ENCODE measurements at regions not wholly inside any gene's neighbourhood (a gene's known extent, or its start where the extent isn't known, plus 50 kb on each side); places are given as distances from the start of the nearest gene placed in this dataset.

DNA sequence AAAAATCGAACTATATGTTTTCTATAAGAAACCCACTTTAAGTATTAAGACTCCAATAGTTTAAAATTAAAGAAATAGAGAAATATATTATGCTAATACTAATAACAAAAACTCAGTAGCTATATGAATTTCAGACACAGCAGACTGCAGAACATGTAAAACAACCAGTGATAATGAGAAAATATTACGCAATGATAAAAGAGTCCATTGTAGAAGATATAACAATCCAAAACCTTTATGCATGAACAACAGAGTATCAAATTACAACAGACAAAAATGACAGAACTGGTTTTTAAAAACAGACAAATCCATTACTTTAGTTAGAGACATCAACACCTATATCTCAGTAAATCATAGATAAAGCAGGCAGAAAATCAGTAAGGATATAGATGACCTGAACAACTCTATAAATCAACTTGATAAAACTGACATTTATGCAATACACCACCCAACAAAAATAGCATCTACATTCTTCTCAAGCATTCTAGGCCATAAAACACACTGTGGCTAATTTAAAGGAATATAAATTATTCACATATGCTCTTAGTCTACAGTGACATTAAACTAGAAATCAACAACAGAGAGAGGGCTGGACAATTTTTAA, 669.5 kb upstream of the GHITM start:
- no peak overlapping the region for H3K4me3 ChIP-seq
- no peak overlapping the region for H3K27ac ChIP-seq
- TF ChIP-seq POLR2AphosphoS5 (IDR thresholded peaks at IDR 0.05) (no peak), EP300 (IDR thresholded peaks at IDR 0.05) (no peak), POLR2A (IDR thresholded peaks at IDR 0.05) (no peak)
- TF ChIP-seq, protein P1, sequence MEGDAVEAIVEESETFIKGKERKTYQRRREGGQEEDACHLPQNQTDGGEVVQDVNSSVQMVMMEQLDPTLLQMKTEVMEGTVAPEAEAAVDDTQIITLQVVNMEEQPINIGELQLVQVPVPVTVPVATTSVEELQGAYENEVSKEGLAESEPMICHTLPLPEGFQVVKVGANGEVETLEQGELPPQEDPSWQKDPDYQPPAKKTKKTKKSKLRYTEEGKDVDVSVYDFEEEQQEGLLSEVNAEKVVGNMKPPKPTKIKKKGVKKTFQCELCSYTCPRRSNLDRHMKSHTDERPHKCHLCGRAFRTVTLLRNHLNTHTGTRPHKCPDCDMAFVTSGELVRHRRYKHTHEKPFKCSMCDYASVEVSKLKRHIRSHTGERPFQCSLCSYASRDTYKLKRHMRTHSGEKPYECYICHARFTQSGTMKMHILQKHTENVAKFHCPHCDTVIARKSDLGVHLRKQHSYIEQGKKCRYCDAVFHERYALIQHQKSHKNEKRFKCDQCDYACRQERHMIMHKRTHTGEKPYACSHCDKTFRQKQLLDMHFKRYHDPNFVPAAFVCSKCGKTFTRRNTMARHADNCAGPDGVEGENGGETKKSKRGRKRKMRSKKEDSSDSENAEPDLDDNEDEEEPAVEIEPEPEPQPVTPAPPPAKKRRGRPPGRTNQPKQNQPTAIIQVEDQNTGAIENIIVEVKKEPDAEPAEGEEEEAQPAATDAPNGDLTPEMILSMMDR (IDR thresholded peaks at IDR 0.05) = no peak
- WGBS, 2 donors (ENCODE audit: low coverage in 1 of 2) = 75 to 78% methylated on average over 2 of the region's 2 CpGs
- no peak for ATAC-seq
- H3K4me1 ChIP-seq = no peaks in the 10 kb centered on the region
- H3K9me3 ChIP-seq = peaks cover 0 to 6% (median 0%) of the 10 kb centered on the region in 3 donors
- H3K36me3 ChIP-seq = no peaks in the 10 kb centered on the region
- H3K27me3 ChIP-seq = no peaks in the 10 kb centered on the region

DNA sequence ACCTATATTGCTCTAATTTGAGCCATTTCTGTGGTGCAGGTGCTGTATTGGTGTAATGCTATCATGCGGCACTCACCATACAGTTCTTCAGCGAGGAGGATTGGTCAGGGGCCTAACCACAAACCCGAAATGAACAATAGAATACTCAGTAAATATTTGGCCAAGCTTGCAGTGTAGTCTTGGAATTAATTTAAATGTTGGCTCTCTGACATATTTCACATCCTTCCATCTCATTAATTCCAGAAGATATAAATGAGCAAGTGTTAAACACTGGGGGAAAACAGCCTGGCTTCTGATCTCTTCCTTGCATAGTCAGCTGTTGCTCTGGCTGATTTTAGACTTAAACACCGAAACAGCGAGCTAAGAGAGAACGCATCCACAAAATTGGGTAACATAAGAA, 663.1 kb upstream of the GHITM start:
- TF ChIP-seq, protein P1 (IDR thresholded peaks at IDR 0.05) = no peak
- TF ChIP-seq POLR2AphosphoS5 (IDR thresholded peaks at IDR 0.05) (no peak), EP300 (IDR thresholded peaks at IDR 0.05) (no peak), POLR2A (IDR thresholded peaks at IDR 0.05) (no peak)
- no peaks in the 10 kb centered on the region for H3K9me3 ChIP-seq
- WGBS, 2 donors (ENCODE audit: low coverage in 1 of 2) = 89 to 94% methylated on average over 5 to 6 of the region's 6 CpGs
- no peaks in the 10 kb centered on the region for H3K36me3 ChIP-seq
- no peak overlapping the region for H3K4me3 ChIP-seq
- no peak for ATAC-seq
- H3K27me3 ChIP-seq = no peaks in the 10 kb centered on the region
- H3K4me1 ChIP-seq = no peaks in the 10 kb centered on the region
- H3K27ac ChIP-seq = no peak overlapping the region

DNA sequence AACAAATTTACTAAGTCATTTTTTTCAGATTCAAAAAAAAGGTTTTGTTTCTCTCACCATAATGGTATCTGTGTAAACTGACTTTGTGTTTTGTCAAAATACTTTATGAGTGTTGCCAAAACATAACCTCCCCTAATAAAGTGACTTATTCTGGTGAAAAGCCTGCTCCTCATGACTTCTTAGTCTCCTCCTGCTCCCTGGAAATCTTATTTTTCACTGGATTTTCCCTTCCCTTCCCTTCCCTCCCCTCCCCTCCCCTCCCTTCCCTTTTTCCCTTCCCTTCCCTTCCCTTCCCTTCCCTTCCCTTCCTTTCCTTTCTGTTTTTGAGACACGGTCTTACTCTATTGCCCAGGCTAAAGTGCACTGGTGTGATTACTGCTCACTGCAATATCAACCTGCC, 650.1 kb upstream of the GHITM start:
- H3K36me3 ChIP-seq = no peaks in the 10 kb centered on the region
- WGBS, 2 donors (ENCODE audit: low coverage in 1 of 2) = 60% methylated on average over 1 of the region's 1 CpG; no CpG with 5 or more reads in 1 of the 2 donors

DNA sequence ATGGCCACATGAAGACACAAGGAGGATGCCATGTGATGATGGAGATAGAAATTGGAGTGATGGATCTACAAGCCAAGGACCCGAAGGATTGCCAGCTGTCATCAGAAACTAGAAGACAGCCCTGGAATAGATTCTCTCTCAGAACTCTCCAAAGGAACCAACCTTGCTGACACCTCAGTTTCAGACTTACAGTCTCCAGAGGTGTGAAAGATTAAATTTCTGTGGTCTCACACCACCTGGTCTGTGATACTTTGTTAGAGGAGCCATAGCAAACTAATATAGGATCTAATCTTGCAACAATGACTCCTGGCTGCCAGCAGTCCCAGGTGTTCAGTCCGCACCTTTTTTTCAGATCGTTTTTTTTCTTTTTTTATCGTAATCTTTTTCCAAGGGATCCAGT, 647.3 kb upstream of the GHITM start:
- no peaks in the 10 kb centered on the region for H3K4me1 ChIP-seq
- TF ChIP-seq POLR2AphosphoS5 (IDR thresholded peaks at IDR 0.05) = no peak
- no peak for TF ChIP-seq POLR2A (IDR thresholded peaks at IDR 0.05)
- TF ChIP-seq, protein P1 (IDR thresholded peaks at IDR 0.05) = no peak
- TF ChIP-seq EP300 (IDR thresholded peaks at IDR 0.05) = no peak
- H3K27me3 ChIP-seq = no peaks in the 10 kb centered on the region
- no peaks in the 10 kb centered on the region for H3K36me3 ChIP-seq
- H3K4me3 ChIP-seq = no peak overlapping the region
- H3K9me3 ChIP-seq = no peaks in the 10 kb centered on the region
- 68 to 85% methylated on average over 2 to 4 of the region's 4 CpGs for WGBS, 2 donors (ENCODE audit: low coverage in 1 of 2)
- no peak for ATAC-seq
- H3K27ac ChIP-seq = no peak overlapping the region

More for the DNA sequence above, 650.1 kb upstream of the GHITM start:
- no peaks in the 10 kb centered on the region for H3K9me3 ChIP-seq
- no peak for TF ChIP-seq POLR2A (IDR thresholded peaks at IDR 0.05)
- no peak for TF ChIP-seq POLR2AphosphoS5 (IDR thresholded peaks at IDR 0.05)
- no peak for TF ChIP-seq EP300 (IDR thresholded peaks at IDR 0.05)
- TF ChIP-seq, protein P1 (IDR thresholded peaks at IDR 0.05) = no peak
- no peak overlapping the region for H3K27ac ChIP-seq
- no peaks in the 10 kb centered on the region for H3K27me3 ChIP-seq
- H3K4me3 ChIP-seq = no peak overlapping the region
- H3K4me1 ChIP-seq = no peaks in the 10 kb centered on the region
- ATAC-seq = no peak

DNA sequence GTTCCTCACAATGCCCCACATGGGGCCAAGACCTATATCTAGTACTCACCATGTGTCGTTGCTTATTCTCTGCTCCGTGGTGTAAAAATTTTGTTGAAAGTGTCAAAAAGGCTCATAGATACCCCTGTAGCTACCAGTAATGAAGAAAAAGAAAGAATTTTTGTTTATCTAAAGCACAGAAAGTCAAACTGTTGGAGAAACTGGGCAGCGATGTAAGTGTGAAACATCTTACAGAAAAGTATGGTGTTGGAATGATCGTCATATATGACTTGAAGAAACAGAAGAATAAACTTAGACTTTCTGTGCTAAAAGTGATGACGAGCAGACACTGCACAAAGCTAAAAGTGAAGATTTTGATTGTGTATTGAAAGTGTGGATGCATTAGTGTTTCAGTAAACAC, 626.6 kb upstream of the GHITM start:
- Histone ChIP-seq H3K9me3 (no peaks in the 10 kb centered on the region), H3K27me3 (no peaks in the 10 kb centered on the region), H3K27ac (no peak overlapping the region), H3K36me3 (no peaks in the 10 kb centered on the region), H3K4me3 (no peak overlapping the region), H3K4me1 (no peaks in the 10 kb centered on the region)
- TF ChIP-seq EP300 (IDR thresholded peaks at IDR 0.05) (no peak), POLR2AphosphoS5 (IDR thresholded peaks at IDR 0.05) (no peak), POLR2A (IDR thresholded peaks at IDR 0.05) (no peak)
- TF ChIP-seq, protein P1 (IDR thresholded peaks at IDR 0.05) = no peak
- ATAC-seq = no peak
- 94 to 98% methylated on average over 4 to 5 of the region's 5 CpGs for WGBS, 2 donors (ENCODE audit: low coverage in 1 of 2)
